Liver (tissue), 8 donors: ENCODE measurements at regions not wholly inside any gene's neighbourhood (a gene's known extent, or its start where the extent isn't known, plus 50 kb on each side); places are given as distances from the start of the nearest gene placed in this dataset.

Source experiments
- DNase-seq: peaks from one replicate; pipeline ENCODE4 v3.0.0-alpha.2; 2017; ENCODE audit warnings: low spot score
- H3K27ac ChIP-seq, 2 donors: one replicate each; pipeline ENCODE4 v1.7.0; 2013; ENCODE audit warnings: inconsistent platforms in 2 of 2, low read length in 2 of 2, control low read depth in 1 of 2, low read depth in 1 of 2, mild to moderate bottlenecking in 1 of 2
- H3K27me3 ChIP-seq, 4 donors: one replicate each; pipeline versions ENCODE4 v1.6.1 to v1.7.0; 2013; ENCODE audit warnings: low read length in 3 of 4, inconsistent platforms in 1 of 4, mild to moderate bottlenecking in 1 of 4, moderate library complexity in 1 of 4; ENCODE audit not compliant: control insufficient read depth in 4 of 4, insufficient read depth in 4 of 4
- H3K36me3 ChIP-seq, 4 donors: one replicate each; pipeline versions ENCODE4 v1.6.1 to v1.7.0; 2013; ENCODE audit warnings: low read length in 3 of 4, mild to moderate bottlenecking in 3 of 4, low read depth in 1 of 4, moderate library complexity in 1 of 4; ENCODE audit not compliant: control insufficient read depth in 4 of 4, insufficient read depth in 3 of 4
- H3K4me1 ChIP-seq, 4 donors: one replicate each; pipeline versions ENCODE4 v1.6.1 to v1.7.0; 2013; ENCODE audit warnings: low read length in 3 of 4, mild to moderate bottlenecking in 3 of 4, moderate library complexity in 1 of 4; ENCODE audit not compliant: control insufficient read depth in 4 of 4, insufficient read depth in 4 of 4
- H3K4me3 ChIP-seq, 3 donors: one replicate each; pipeline versions ENCODE4 v1.6.1 to v1.7.0; 2013; ENCODE audit warnings: low read length in 3 of 3, control low read depth in 1 of 3, low read depth in 1 of 3, mild to moderate bottlenecking in 1 of 3
- H3K9ac ChIP-seq, 2 donors: one replicate each; pipeline ENCODE4 v1.7.0; 2013; ENCODE audit warnings: low read length in 2 of 2, mild to moderate bottlenecking in 2 of 2, moderate library complexity in 2 of 2, control low read depth in 1 of 2, low read depth in 1 of 2
- H3K9me3 ChIP-seq, 4 donors: one replicate each; pipeline versions ENCODE4 v1.6.1 to v1.7.0; 2013; ENCODE audit warnings: low read length in 3 of 4; ENCODE audit not compliant: control insufficient read depth in 4 of 4
- ATF3 ChIP-seq: IDR thresholded peaks from 2 replicates; pipeline ENCODE4 v1.6.1; 2016; ENCODE audit warnings: antibody characterized with exemption
- CTCF ChIP-seq: fragments of 150-350 bp; IDR thresholded peaks from 2 replicates; pipeline ENCODE4 v1.5.1; 2017; ENCODE audit warnings: improper control_type of control experiment, low read depth, low read length; ENCODE audit not compliant: missing input control
- EGR1 ChIP-seq, 2 donors: IDR thresholded peaks; 2 replicates each; pipeline ENCODE4 v1.6.1; 2016 to 2018; ENCODE audit warnings: antibody characterized with exemption in 2 of 2, low read depth in 2 of 2
- FOXA1 ChIP-seq: IDR thresholded peaks from 2 replicates; pipeline ENCODE4 v1.6.1; 2016; ENCODE audit warnings: antibody characterized with exemption
- FOXA2 ChIP-seq: IDR thresholded peaks from 2 replicates; pipeline ENCODE4 v1.6.1; 2016; ENCODE audit warnings: antibody characterized with exemption
- GABPA ChIP-seq, 2 donors: IDR thresholded peaks in 1 of 2; conservative IDR thresholded peaks in 1 of 2; 2 replicates each; pipeline ENCODE4 v1.6.1; 2016; ENCODE audit warnings: antibody characterized with exemption in 2 of 2, mild to moderate bottlenecking in 1 of 2, moderate library complexity in 1 of 2
- HNF4A ChIP-seq, 2 donors: conservative IDR thresholded peaks; 2 replicates each; pipeline ENCODE4 v1.6.1; 2016; ENCODE audit warnings: antibody characterized with exemption in 2 of 2, mild to moderate bottlenecking in 2 of 2
- HNF4G ChIP-seq: IDR thresholded peaks from 2 replicates; pipeline ENCODE4 v1.6.1; 2016; ENCODE audit warnings: antibody characterized with exemption
- RAD21 ChIP-seq, 2 donors: IDR thresholded peaks; 2 replicates each; pipeline ENCODE4 v1.6.1; 2016; ENCODE audit warnings: antibody characterized with exemption in 2 of 2, mild to moderate bottlenecking in 2 of 2
- REST ChIP-seq: IDR thresholded peaks from 2 replicates; pipeline ENCODE4 v1.6.1; 2016; ENCODE audit warnings: antibody characterized with exemption, mild to moderate bottlenecking
- RXRA ChIP-seq, 2 donors: IDR thresholded peaks; 2 replicates each; pipeline ENCODE4 v1.6.1; 2017 to 2018; ENCODE audit warnings: antibody characterized with exemption in 2 of 2, mild to moderate bottlenecking in 1 of 2
- SP1 ChIP-seq: IDR thresholded peaks from 2 replicates; pipeline ENCODE4 v1.6.1; 2018; ENCODE audit warnings: antibody characterized with exemption, mild to moderate bottlenecking
- TAF1 ChIP-seq: conservative IDR thresholded peaks from 2 replicates; pipeline ENCODE4 v1.6.1; 2016; ENCODE audit warnings: antibody characterized with exemption, mild to moderate bottlenecking
- YY1 ChIP-seq: IDR thresholded peaks from 2 replicates; pipeline ENCODE4 v1.6.1; 2016; ENCODE audit warnings: antibody characterized with exemption, mild to moderate bottlenecking
- ZBTB33 ChIP-seq: IDR thresholded peaks from 2 replicates; pipeline ENCODE4 v1.6.1; 2016; ENCODE audit warnings: antibody characterized with exemption
- WGBS: extraction: QIAGEN DNeasy Blood & Tissue Kit; methylation state at CpG from one replicate; pipeline ENCODE4 v1.1.7; 2013; 5-methylcytosine and 5-hydroxymethylcytosine counted together
- donor health status: healthy.
- donor health status: healthy.
- donor health status: healthy.
- donor health status: healthy.
- donor health status: healthy.

- TF ChIP-seq FOXA1 (no peak), RXRA (IDR thresholded peaks at IDR 0.05) (no peak), GABPA (IDR thresholded peaks at IDR 0.05 in 1 of 2, conservative IDR thresholded peaks at IDR 0.05 in 1 of 2) (no peak), YY1 (no peak), HNF4A (conservative IDR thresholded peaks at IDR 0.05) (no peak), TAF1 (no peak), CTCF (no peak), FOXA2 (no peak), ZBTB33 (no peak), SP1 (no peak), HNF4G (no peak), ATF3 (no peak), REST (no peak), EGR1 (IDR thresholded peaks at IDR 0.05; ENCODE audit: low read depth in 2 of 2) (no peak), RAD21 (IDR thresholded peaks at IDR 0.05) (no peak)
- Histone ChIP-seq H3K27ac (no peak overlapping the region), H3K4me3 (no peak overlapping the region), H3K9ac (no peak overlapping the region), H3K36me3 (no peaks in the 10 kb centered on the region), H3K27me3 (peaks cover 0 to 2% (median 0%) of the 10 kb centered on the region in 4 donors), H3K9me3 (no peaks in the 10 kb centered on the region), H3K4me1 (no peaks in the 10 kb centered on the region)
- WGBS, result 79% methylated on average over 3 of the region's 3 CpGs
- no peak for DNase-seq
These were observed 227.6 kb downstream of the MFSD1 start for GRCh38 chr3:159029306-159030026.
